Sciatic nerve (tissue), 2 donors: ENCODE measurements at regions not wholly inside any gene's neighbourhood (a gene's known extent, or its start where the extent isn't known, plus 50 kb on each side); places are given as distances from the start of the nearest gene placed in this dataset.

Experiments
- ATAC-seq: fragments of 200-7000 bp; cut with Tn5 transposase; one replicate; pipeline ENCODE4 v1.9.1; 2020; ENCODE audit warnings: mild to moderate bottlenecking, moderate library complexity
- DNase-seq: peaks from one replicate; pipeline ENCODE4 v3.0.0-alpha.2; 2020; ENCODE audit warnings: low spot score
- intact Hi-C: fragments of 100-400 bp; cut with DNase I; formaldehyde crosslinking; loops from one replicate; pipeline ENCODE4 v1.14.2; 2022
- donor health status: DM: no; HTN: no; CAD: no.
- donor health status: DM: no; HTN: no; CAD: no.

GRCh38 chr7:16970732-16971482 lies 89.1 kb upstream of the AGR3 start:
- no peak for ATAC-seq
- no peak for DNase-seq
- intact Hi-C loops: no loop called here

- intact Hi-C loops: no loop called here
- no peak for DNase-seq
- no peak for ATAC-seq
Measured at GRCh38 chr7:16975712-16976111, 93.9 kb upstream of the AGR3 start.

GRCh38 chr7:16978358-16979244 lies 96.8 kb upstream of the AGR3 start:
- no peak for ATAC-seq
- DNase-seq: no peak
- intact Hi-C loops: loop anchor here (1.0 kb wide), 1 partner anchor 45 kb away; no protein-coding TSS in a partner anchor

GRCh38 chr7:16980539-16980938 lies 98.8 kb upstream of the AGR3 start:
- intact Hi-C loops: no loop called here
- ATAC-seq (no peak), DNase-seq (no peak)

DNA sequence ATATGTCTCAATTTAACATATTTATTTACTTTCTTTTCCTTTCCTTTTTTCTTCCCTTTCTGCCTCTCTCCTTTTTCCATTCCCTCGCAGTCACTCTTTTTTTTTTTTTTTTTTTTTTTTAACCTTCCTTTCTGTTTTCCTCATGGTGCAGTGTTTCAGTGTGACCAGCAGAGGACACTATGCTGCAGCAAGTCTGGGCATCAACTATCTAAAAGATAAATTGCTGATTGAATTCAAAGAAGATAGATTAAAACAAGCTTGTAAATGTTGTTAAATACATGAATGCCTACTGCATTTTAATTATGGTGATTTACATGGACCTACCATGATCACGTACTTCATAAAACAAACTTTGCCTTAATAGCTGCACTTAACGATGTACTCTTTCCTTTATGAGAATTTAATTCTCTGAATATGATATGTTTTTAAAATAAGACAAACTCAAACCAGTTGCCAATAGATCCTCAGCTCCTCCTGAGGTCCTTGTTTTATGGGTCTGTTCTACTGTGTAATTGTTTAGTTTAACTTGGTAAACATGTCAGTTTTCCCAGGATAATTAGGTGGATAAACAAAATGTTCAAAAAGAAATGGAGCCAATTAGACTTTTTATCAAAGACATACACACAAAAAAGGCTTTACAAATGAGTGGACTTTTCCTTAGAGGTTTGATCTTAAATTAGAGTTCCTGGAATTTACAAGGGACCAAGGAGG lies 101.0 kb upstream of the AGR3 start:
- peak; percentile 71 for ATAC-seq
- DNase-seq: no peak
- intact Hi-C loops: no loop called here

GRCh38 chr7:16984375-16984774 lies 102.6 kb upstream of the AGR3 start:
- ATAC-seq: no peak
- intact Hi-C loops: no loop called here
- DNase-seq: no peak

- intact Hi-C loops: no loop called here
- ATAC-seq (no peak), DNase-seq (no peak)
Measured at GRCh38 chr7:16985621-16986020, 103.8 kb upstream of the AGR3 start.

DNA sequence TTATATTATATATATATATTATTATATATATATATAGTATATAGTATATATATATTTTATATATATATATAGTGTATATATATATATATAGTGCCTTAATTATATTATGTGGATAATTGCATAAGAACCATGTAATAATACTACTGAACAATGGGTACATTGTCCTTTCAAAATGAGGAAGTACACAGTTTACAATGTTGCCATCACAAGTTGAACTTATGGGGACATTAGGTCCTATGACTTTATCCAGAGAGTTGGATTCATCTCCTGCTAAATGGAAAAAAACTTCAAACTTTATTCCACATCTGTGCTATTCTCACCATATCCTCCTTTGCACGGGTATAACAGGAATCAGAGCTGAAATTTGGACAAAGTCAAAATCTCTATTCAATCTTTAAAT lies 105.0 kb upstream of the AGR3 start:
- no peak for DNase-seq
- no peak for ATAC-seq
- intact Hi-C loops: no loop called here

DNA sequence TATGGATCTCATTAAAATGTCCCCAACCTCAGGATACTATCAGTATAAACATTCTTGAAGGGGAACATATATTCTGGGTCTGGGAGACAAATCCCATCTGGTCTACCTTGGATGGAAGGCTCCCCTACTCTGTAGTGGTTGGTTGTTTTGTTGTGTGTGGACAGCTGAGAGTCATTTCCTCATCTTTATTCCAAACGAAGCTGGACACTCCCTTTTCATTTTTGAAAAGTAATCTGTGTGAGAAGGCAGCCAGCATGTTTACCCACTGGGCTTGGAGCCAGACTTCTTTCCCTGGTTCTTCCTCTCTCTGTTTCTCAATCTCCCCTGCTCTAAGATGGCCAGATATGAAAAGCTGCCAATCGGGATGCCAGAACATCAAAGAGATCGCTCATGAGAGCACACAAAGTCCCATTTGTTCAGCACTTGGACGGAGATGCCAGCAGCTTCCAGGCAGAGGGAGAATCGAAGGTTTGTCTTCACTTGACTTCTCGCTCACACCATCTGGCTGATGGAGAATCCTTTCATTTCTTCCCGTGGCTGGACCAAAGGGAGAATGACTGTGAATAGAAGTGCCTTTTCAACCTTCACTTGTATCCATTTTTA lies 108.1 kb upstream of the AGR3 start:
- ATAC-seq (peak; percentile 96), DNase-seq (peak; percentile 81)
- intact Hi-C loops: loop anchor here (5.0 kb wide), 1 partner anchor 307 kb away; the partner anchor contains the start of gene AHR

- DNase-seq: no peak
- no peak for ATAC-seq
- intact Hi-C loops: loop anchor here (5.0 kb wide), 1 partner anchor 306 kb away; the partner anchor contains the start of gene AHR
Measured at GRCh38 chr7:16991551-16991950, 109.8 kb upstream of the AGR3 start.

- intact Hi-C loops: loop anchor here (5.0 kb wide), 1 partner anchor 304 kb away; the partner anchor contains the start of gene AHR
- DNase-seq (no peak), ATAC-seq (no peak)
Measured at GRCh38 chr7:16993543-16993942, 111.8 kb upstream of the AGR3 start.

DNA sequence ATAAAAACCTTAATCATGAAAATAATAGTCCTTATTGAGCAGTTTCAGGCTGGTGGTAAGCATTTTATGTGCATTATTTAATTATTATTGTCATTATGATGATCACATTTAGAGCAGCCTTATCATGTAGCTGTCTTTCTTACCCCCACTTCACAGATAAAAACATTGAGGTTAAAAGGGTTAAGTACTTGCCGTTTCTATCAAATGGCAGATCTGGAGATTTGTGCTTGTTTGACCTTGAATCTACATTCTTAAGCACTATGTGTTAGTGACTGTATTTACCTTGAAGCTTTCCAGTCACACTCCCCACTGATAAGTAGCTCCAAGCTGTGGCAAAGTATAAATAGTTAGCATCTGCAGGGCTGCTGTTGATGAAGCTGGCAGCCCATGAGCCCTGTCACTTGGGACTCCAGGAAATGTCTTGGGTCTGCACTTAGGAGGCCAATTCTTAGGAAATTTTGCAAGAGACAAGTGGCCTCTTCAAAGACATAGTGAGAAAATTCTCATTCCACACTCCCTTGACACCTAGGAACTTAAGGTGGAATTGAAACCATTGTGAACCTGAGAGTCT lies 116.8 kb upstream of the AGR3 start:
- ATAC-seq (no peak), DNase-seq (no peak)
- intact Hi-C loops: no loop called here

GRCh38 chr7:16999541-17000267 lies 117.9 kb upstream of the AGR3 start:
- DNase-seq (no peak), ATAC-seq (no peak)
- intact Hi-C loops: no loop called here

DNA sequence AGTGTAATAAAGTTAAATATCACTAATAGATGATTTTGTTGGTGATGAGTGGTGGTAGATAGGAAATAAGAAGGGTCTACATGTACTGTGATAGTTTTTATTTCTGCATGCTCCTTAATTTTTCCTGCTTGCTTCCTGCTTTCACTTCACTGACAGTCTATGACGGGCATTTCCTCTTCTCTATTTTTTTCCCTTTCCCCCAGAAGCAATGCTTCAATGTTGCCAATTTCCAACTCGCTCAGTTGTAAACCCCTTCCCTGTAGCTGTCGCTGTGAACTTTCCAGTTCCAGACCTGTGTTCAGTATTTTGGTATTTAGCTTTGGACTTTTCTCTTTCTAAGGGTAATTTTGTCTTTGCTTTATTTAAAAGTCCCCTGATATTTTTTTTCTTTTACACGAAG lies 123.5 kb upstream of the AGR3 start:
- DNase-seq: no peak
- intact Hi-C loops: no loop called here
- ATAC-seq: no peak

DNA sequence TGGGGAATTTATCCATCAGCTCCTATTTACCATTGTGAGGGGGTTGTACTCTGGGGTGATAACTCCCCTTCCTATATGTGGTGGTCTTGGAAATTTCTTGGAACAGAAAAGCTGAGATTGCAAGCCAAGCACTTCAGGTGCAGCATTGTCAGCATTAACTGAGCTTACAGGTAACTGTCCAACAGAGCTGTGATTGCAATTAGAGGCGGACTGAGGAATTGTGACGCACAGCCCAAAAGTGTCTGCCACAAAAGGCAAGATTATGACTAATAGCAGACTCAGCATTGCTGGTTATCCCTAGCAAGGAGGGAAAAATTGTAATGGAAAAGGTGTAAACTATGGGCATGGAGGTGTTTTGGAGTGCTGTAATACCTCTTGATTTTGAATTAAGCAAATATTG lies 126.1 kb upstream of the AGR3 start:
- no peak for DNase-seq
- intact Hi-C loops: no loop called here
- no peak for ATAC-seq

- intact Hi-C loops: no loop called here
- no peak for DNase-seq
- ATAC-seq: peak; percentile 94
Measured at GRCh38 chr7:17009007-17009719, 127.4 kb upstream of the AGR3 start.

DNA sequence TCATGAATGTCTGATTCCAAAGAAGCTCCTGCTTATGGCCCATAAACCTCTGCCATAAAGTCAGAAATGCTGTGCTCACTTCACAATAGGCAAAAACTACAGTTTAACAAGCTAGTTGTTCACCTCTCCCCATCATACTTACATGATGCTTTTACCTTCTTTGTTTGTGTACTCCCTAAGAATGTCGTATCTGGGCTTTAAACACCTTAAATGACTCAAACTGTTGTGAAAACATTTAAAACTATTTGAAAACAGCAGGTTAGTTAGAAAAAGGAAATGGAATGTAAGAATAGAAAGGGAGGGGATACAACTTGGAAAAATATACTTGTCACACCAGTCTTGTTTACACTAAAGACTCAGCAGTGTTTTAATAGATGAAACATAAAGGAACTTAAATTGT lies 128.2 kb upstream of the AGR3 start:
- intact Hi-C loops: no loop called here
- DNase-seq (no peak), ATAC-seq (no peak)
